SK-N-SH (cell line): ENCODE measurements at regions not wholly inside any gene's neighbourhood (a gene's known extent, or its start where the extent isn't known, plus 50 kb on each side); places are given as distances from the start of the nearest gene placed in this dataset.

Experiments
- CTCF ChIP-seq: fragments of 200-600 bp; sonication (generic); IDR thresholded peaks from 2 replicates; pipeline ENCODE4 v1.6.1; 2017; ENCODE audit warnings: antibody characterized with exemption, mild to moderate bottlenecking, moderate library complexity
- EZH2phosphoT487 ChIP-seq: fragments of 200-600 bp; sonication (generic); IDR thresholded peaks from 2 replicates; pipeline ENCODE4 v1.6.1; 2017; ENCODE audit warnings: low read depth, mixed run types, mild to moderate bottlenecking, antibody characterized with exemption, moderate library complexity, borderline replicate concordance
- FOXJ3 ChIP-seq: sonication (generic); formaldehyde crosslinking; IDR thresholded peaks from 2 replicates; pipeline ENCODE4 v1.5.1; 2020; ENCODE audit warnings: mild to moderate bottlenecking, missing genetic modification reagents
- MEF2A ChIP-seq: IDR thresholded peaks from 2 replicates; pipeline ENCODE4 v1.4.0; 2012; ENCODE audit warnings: low read depth, borderline replicate concordance
- MXI1 ChIP-seq: IDR thresholded peaks from 2 replicates; pipeline ENCODE4 v1.6.1; 2012; ENCODE audit warnings: mild to moderate bottlenecking, low read depth, low read length, improper control_type of control experiment
- PBX3 ChIP-seq: IDR thresholded peaks from 2 replicates; pipeline ENCODE4; 2012
- POLR2AphosphoS5 ChIP-seq: IDR thresholded peaks from 2 replicates; pipeline ENCODE4 v1.6.1; 2012; ENCODE audit warnings: low read depth, low read length
- SIN3A ChIP-seq: IDR thresholded peaks from 2 replicates; pipeline ENCODE4 v1.6.1; 2012; ENCODE audit warnings: low read depth, mild to moderate bottlenecking, low read length, moderate library complexity, borderline replicate concordance
- TAF1 ChIP-seq: IDR thresholded peaks from 2 replicates; pipeline ENCODE4 v1.6.1; 2012; ENCODE audit warnings: low read depth, mild to moderate bottlenecking, low read length, moderate library complexity, borderline replicate concordance
- ZBTB33 ChIP-seq: IDR thresholded peaks from 2 replicates; pipeline ENCODE4 v1.4.0; 2012; ENCODE audit warnings: low read depth, borderline replicate concordance

DNA sequence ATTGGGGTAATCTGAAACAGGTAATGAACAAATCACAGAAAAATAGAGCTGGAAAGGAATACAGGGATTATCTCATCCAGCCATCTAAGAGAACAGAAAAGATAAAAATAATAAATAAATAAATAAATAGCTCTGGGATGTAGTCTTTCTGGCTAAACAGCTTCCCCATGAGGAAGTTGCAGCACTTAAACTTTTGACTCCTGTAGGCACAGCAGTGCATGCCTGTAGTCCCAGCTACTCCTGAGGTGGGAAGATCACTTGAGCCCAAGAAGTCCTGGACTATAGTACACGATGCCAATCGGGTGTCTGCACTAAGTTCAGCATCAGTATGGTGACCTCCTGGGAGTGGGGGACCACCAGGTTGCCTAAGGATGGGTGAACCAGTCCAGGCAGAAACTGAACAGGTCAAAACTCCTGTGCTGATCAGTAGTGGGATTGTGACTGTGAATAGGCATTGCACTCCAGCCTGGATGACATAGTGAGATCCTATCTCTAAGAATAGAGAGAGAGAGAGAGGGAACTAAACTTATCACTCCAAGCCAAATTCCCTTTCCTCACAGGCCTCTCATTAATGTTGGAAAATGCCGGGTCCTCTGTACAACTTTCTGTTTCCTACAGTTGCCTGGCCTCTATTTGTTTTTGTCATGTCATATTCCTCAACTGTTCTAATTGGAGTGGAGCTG, 61.7 kb upstream of the CDK13 start:
- no peak for TF ChIP-seq MEF2A
- no peak for TF ChIP-seq CTCF
- no peak for TF ChIP-seq ZBTB33
- TF ChIP-seq POLR2AphosphoS5 = no peak
- TF ChIP-seq TAF1 = no peak
- TF ChIP-seq FOXJ3 (CRISPR knock-in tag) = no peak
- TF ChIP-seq SIN3A = no peak
- no peak for TF ChIP-seq EZH2phosphoT487
- TF ChIP-seq PBX3 = no peak
- TF ChIP-seq MXI1 = no peak
